ENCODE measurements at regions not wholly inside any gene's neighbourhood (a gene's known extent, or its start where the extent isn't known, plus 50 kb on each side); places are given as distances from the start of the nearest gene placed in this dataset.
A peak's percentile ranks its signal among the peaks of the same experiment; 100 is the strongest.

GRCh38 chr2:38192976-38193375 is 117.0 kb upstream of the CYP1B1 start:
- DNase-seq (ENCODE audit: insufficient read length, low spot score) = no peak
- no peak for FAIRE-seq
- no peak for TF ChIP-seq POLR2A (IDR thresholded peaks at IDR 0.05; ENCODE audit: low read depth, low read length)

- no peak for DNase-seq (ENCODE audit: insufficient read length, low spot score)
- TF ChIP-seq POLR2A (IDR thresholded peaks at IDR 0.05; ENCODE audit: low read depth, low read length) = no peak
- FAIRE-seq = no peak
Observed at GRCh38 chr2:38192046-38192445, 116.1 kb upstream of the CYP1B1 start.

GRCh38 chr2:38191516-38191915 is 115.6 kb upstream of the CYP1B1 start:
- no peak for DNase-seq (ENCODE audit: insufficient read length, low spot score)
- FAIRE-seq = no peak
- no peak for TF ChIP-seq POLR2A (IDR thresholded peaks at IDR 0.05; ENCODE audit: low read depth, low read length)

GRCh38 chr2:38190542-38191218 is 114.7 kb upstream of the CYP1B1 start:
- no peak for TF ChIP-seq POLR2A (IDR thresholded peaks at IDR 0.05; ENCODE audit: low read depth, low read length)
- DNase-seq (ENCODE audit: insufficient read length, low spot score) (no peak), FAIRE-seq (no peak)

- TF ChIP-seq POLR2A (IDR thresholded peaks at IDR 0.05; ENCODE audit: low read depth, low read length) = no peak
- FAIRE-seq = no peak
- no peak for DNase-seq (ENCODE audit: insufficient read length, low spot score)
Observed at GRCh38 chr2:38187541-38188011, 111.6 kb upstream of the CYP1B1 start.

- no peak for TF ChIP-seq POLR2A (IDR thresholded peaks at IDR 0.05; ENCODE audit: low read depth, low read length)
- no peak for DNase-seq (ENCODE audit: insufficient read length, low spot score)
- FAIRE-seq = no peak
Observed at GRCh38 chr2:38185012-38185491, 109.1 kb upstream of the CYP1B1 start.

GRCh38 chr2:38182492-38183003 is 106.6 kb upstream of the CYP1B1 start:
- no peak for DNase-seq (ENCODE audit: insufficient read length, low spot score)
- no peak for FAIRE-seq
- no peak for TF ChIP-seq POLR2A (IDR thresholded peaks at IDR 0.05; ENCODE audit: low read depth, low read length)

- no peak for TF ChIP-seq POLR2A (IDR thresholded peaks at IDR 0.05; ENCODE audit: low read depth, low read length)
- no peak for FAIRE-seq
- DNase-seq (ENCODE audit: insufficient read length, low spot score) = no peak
Observed at GRCh38 chr2:38181806-38182491, 106.0 kb upstream of the CYP1B1 start.

GRCh38 chr2:38180754-38181153 is 104.8 kb upstream of the CYP1B1 start:
- DNase-seq (ENCODE audit: insufficient read length, low spot score) = no peak
- no peak for TF ChIP-seq POLR2A (IDR thresholded peaks at IDR 0.05; ENCODE audit: low read depth, low read length)
- FAIRE-seq = no peak

- peak; percentile 55 for FAIRE-seq
- DNase-seq (ENCODE audit: insufficient read length, low spot score) = peak; percentile 16
- no peak for TF ChIP-seq POLR2A (IDR thresholded peaks at IDR 0.05; ENCODE audit: low read depth, low read length)
Observed at GRCh38 chr2:38178556-38179419, 102.8 kb upstream of the CYP1B1 start.

- DNase-seq (ENCODE audit: insufficient read length, low spot score) (no peak), FAIRE-seq (no peak)
- TF ChIP-seq POLR2A (IDR thresholded peaks at IDR 0.05; ENCODE audit: low read depth, low read length) = no peak
Observed at GRCh38 chr2:38178119-38178518, 102.2 kb upstream of the CYP1B1 start.

GRCh38 chr2:38176619-38177021 is 100.7 kb upstream of the CYP1B1 start:
- DNase-seq (ENCODE audit: insufficient read length, low spot score) = no peak
- TF ChIP-seq POLR2A (IDR thresholded peaks at IDR 0.05; ENCODE audit: low read depth, low read length) = no peak

GRCh38 chr2:38174646-38175423 is 98.9 kb upstream of the CYP1B1 start:
- no peak for TF ChIP-seq POLR2A (IDR thresholded peaks at IDR 0.05; ENCODE audit: low read depth, low read length)
- DNase-seq (ENCODE audit: insufficient read length, low spot score) (no peak), FAIRE-seq (no peak)

More at GRCh38 chr2:38176619-38177021, 100.7 kb upstream of the CYP1B1 start:
- no peak for FAIRE-seq
